Keratinocyte (primary cell): ENCODE measurements at regions not wholly inside any gene's neighbourhood (a gene's known extent, or its start where the extent isn't known, plus 50 kb on each side); places are given as distances from the start of the nearest gene placed in this dataset.

Source experiments
- DNase-seq: peaks from one replicate; pipeline ENCODE4 v3.0.0-alpha.2; 2011; ENCODE audit warnings: low read depth, missing footprints, low spot score
- FAIRE-seq: peaks from 2 replicates; lab custom pipeline; 2011; peaks lifted over from hg19 to GRCh38; lab: Jason Lieb, UNC
- H2AFZ ChIP-seq: 2 replicates; pipeline ENCODE4 v1.6.0; 2012; ENCODE audit warnings: low read length, control low read depth, inconsistent platforms; ENCODE audit not compliant: control insufficient read depth
- H3K27ac ChIP-seq: 2 replicates; pipeline ENCODE4 v1.5.1; 2011; ENCODE audit warnings: low read length; ENCODE audit not compliant: control insufficient read depth, insufficient read depth
- H3K27me3 ChIP-seq: 3 replicates; pipeline ENCODE4 v1.6.0; 2011; ENCODE audit warnings: low read length; ENCODE audit not compliant: control insufficient read depth, insufficient read depth; ENCODE audit errors: extremely low read depth
- H3K36me3 ChIP-seq, 2 experiments: 2 replicates in 1 of 2; 3 replicates in 1 of 2; pipeline ENCODE4 v1.5.1; 2011; ENCODE audit warnings: low read length in 2 of 2, mild to moderate bottlenecking in 1 of 2; ENCODE audit not compliant: control insufficient read depth in 2 of 2, insufficient read depth in 2 of 2; ENCODE audit errors: extremely low read depth in 1 of 2
- H3K4me1 ChIP-seq: 3 replicates; pipeline ENCODE4 v1.5.1; 2011; ENCODE audit warnings: low read length; ENCODE audit not compliant: control insufficient read depth, insufficient read depth; ENCODE audit errors: extremely low read depth
- H3K4me2 ChIP-seq: 3 replicates; pipeline ENCODE4 v1.6.0; 2011; ENCODE audit warnings: low read depth, low read length; ENCODE audit not compliant: control insufficient read depth, insufficient read depth; ENCODE audit errors: extremely low read depth
- H3K4me3 ChIP-seq, 3 experiments: fragments of 200-600 bp in 1 of 3; sonication (generic) in 1 of 3; 2 replicates in 2 of 3; 3 replicates in 1 of 3; pipeline ENCODE4 v1.5.1; 2011 to 2016; ENCODE audit warnings: low read length in 3 of 3, mild to moderate bottlenecking in 3 of 3, control low read depth in 2 of 3, inconsistent platforms in 1 of 3, low read depth in 1 of 3, mixed read lengths in 1 of 3, mixed run types in 1 of 3, moderate library complexity in 1 of 3; ENCODE audit not compliant: control insufficient read depth in 2 of 3, insufficient read depth in 2 of 3; ENCODE audit errors: extremely low read depth in 1 of 3
- H3K79me2 ChIP-seq: 2 replicates; pipeline ENCODE4 v1.6.0; 2012; ENCODE audit warnings: low read length; ENCODE audit not compliant: control insufficient read depth, insufficient read depth
- H3K9ac ChIP-seq: 3 replicates; pipeline ENCODE4 v1.6.0; 2011; ENCODE audit warnings: low read length; ENCODE audit not compliant: control insufficient read depth, insufficient read depth; ENCODE audit errors: extremely low read depth
- H3K9me1 ChIP-seq: 3 replicates; pipeline ENCODE4 v1.6.0; 2011; ENCODE audit warnings: low read length; ENCODE audit not compliant: control insufficient read depth, insufficient read depth; ENCODE audit errors: extremely low read depth
- H3K9me3 ChIP-seq: 2 replicates; pipeline ENCODE4 v1.5.1; 2012; ENCODE audit warnings: low read depth, low read length; ENCODE audit not compliant: control insufficient read depth
- H4K20me1 ChIP-seq: 3 replicates; pipeline ENCODE4 v1.6.0; 2011; ENCODE audit warnings: low read length; ENCODE audit not compliant: control insufficient read depth, insufficient read depth; ENCODE audit errors: extremely low read depth
- CTCF ChIP-seq, 3 experiments: IDR thresholded peaks in 1 of 3; conservative IDR thresholded peaks in 1 of 3; optimal IDR thresholded peaks in 1 of 3; 2 replicates in 2 of 3; 3 replicates in 1 of 3; pipeline versions ENCODE3 to v1.5.1; 2011; ENCODE audit warnings: low read length in 3 of 3, mild to moderate bottlenecking in 3 of 3, moderate library complexity in 2 of 3, control low read depth in 1 of 3, inconsistent platforms in 1 of 3; ENCODE audit not compliant: insufficient read depth in 2 of 3; ENCODE audit errors: extremely low read depth in 1 of 3
- EZH2 ChIP-seq: IDR thresholded peaks from one replicate; pipeline ENCODE4 v1.6.1; 2012; ENCODE audit warnings: inconsistent platforms, mild to moderate bottlenecking, low read length, moderate library complexity
- dilution Hi-C: fragments of 300-500 bp; cut with MboI; formaldehyde crosslinking; loops from one replicate; pipeline ENCODE4 v1.7.0; 2020; ENCODE audit warnings: low sequenced_read_pairs; ENCODE audit not compliant: extremely low pct_ligation_motif_present

DNA sequence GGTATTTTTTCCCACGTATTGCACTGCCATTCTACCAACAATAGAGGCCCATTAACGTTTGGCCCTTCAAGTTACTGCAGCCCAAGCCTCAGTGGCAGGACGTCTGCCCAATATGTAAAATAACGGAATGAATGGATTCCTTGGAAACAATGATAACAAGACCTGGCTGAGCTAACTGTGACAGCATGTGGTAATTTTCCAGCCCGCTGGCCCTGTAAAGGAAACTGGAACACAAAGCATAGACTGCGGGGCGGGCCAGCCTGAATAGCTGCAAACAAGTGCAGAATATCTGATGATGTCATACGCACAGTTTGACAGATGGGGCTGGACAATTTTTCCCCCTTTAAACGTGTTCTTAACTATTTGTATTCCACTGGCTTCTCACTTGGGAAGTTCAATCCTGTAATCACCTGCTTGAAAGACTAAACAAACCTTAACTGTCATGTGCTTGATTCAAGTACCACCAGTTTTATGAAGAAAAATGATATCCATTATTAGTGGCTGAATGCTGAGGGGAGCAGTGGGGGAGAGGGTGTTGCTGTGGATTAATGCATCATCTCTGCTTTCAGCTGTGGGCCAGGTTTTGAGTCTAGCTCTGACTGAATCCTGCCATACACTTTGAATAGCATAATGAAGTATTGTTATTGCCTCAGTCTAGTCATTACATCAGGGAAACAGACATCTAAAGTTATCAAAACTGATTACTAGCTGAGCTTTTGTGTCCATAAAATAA is 323.9 kb downstream of the TMEM161B start:
- Histone ChIP-seq H3K27me3 (no peaks in the 10 kb centered on the region), H3K79me2 (no peaks in the 10 kb centered on the region), H4K20me1 (no peaks in the 10 kb centered on the region), H3K27ac (no peak overlapping the region), H3K36me3 (no peaks in the 10 kb centered on the region), H2AFZ (no peak overlapping the region), H3K9ac (no peak overlapping the region), H3K4me2 (no peak overlapping the region), H3K4me3 (no peak overlapping the region), H3K9me3 (no peaks in the 10 kb centered on the region), H3K4me1 (no peaks in the 10 kb centered on the region), H3K9me1 (no peaks in the 10 kb centered on the region)
- TF ChIP-seq CTCF (optimal IDR thresholded peaks at IDR 0.05 in 1 of 3, IDR thresholded peaks at IDR 0.05 in 1 of 3, conservative IDR thresholded peaks at IDR 0.05 in 1 of 3; ENCODE audit: extremely low read depth in 1 of 3, insufficient read depth in 2 of 3, low read length in 3 of 3) (no peak), EZH2 (no peak)
- dilution Hi-C loops = no loop called here
- DNase-seq = no peak
- no peak for FAIRE-seq

GRCh38 chr5:87940775-87941174 is 327.9 kb downstream of the TMEM161B start:
- no peaks in the 10 kb centered on the region for H3K9me1 ChIP-seq
- dilution Hi-C loops = no loop called here

More at GRCh38 chr5:87940775-87941174, 327.9 kb downstream of the TMEM161B start:
- H3K4me3 ChIP-seq = no peak overlapping the region
- H3K4me1 ChIP-seq = no peaks in the 10 kb centered on the region
- no peak overlapping the region for H3K27ac ChIP-seq
- no peak for DNase-seq
- H3K9me3 ChIP-seq = no peaks in the 10 kb centered on the region
- H4K20me1 ChIP-seq = no peaks in the 10 kb centered on the region
- H3K36me3 ChIP-seq = no peaks in the 10 kb centered on the region
- no peak overlapping the region for H3K9ac ChIP-seq
- no peak for TF ChIP-seq CTCF (optimal IDR thresholded peaks at IDR 0.05 in 1 of 3, IDR thresholded peaks at IDR 0.05 in 1 of 3, conservative IDR thresholded peaks at IDR 0.05 in 1 of 3; ENCODE audit: extremely low read depth in 1 of 3, insufficient read depth in 2 of 3, low read length in 3 of 3)
- TF ChIP-seq EZH2 = no peak
- H3K4me2 ChIP-seq = no peak overlapping the region
- H3K27me3 ChIP-seq = no peaks in the 10 kb centered on the region
- H3K79me2 ChIP-seq = no peaks in the 10 kb centered on the region
- no peak for FAIRE-seq
- no peak overlapping the region for H2AFZ ChIP-seq
